Karpas-422 (cell line): ENCODE measurements at regions not wholly inside any gene's neighbourhood (a gene's known extent, or its start where the extent isn't known, plus 50 kb on each side); places are given as distances from the start of the nearest gene placed in this dataset.

ENCODE experiments used
- DNase-seq: peaks from one replicate; pipeline ENCODE4 v3.0.0-alpha.2; 2015
- H2AFZ ChIP-seq: fragments of 200-600 bp; sonication (generic); 2 replicates; pipeline ENCODE4 v1.6.1; 2014; ENCODE audit warnings: antibody characterized with exemption, low read length, mixed read lengths
- H3K27ac ChIP-seq: fragments of 200-600 bp; sonication (generic); 2 replicates; pipeline ENCODE4 v1.5.1; 2014; ENCODE audit warnings: mild to moderate bottlenecking, low read length, moderate library complexity
- H3K27me3 ChIP-seq: fragments of 200-600 bp; sonication (generic); 2 replicates; pipeline ENCODE4 v1.6.1; 2014; ENCODE audit warnings: low read length, mixed read lengths
- H3K36me3 ChIP-seq: fragments of 200-600 bp; sonication (generic); 2 replicates; pipeline ENCODE4 v1.6.1; 2014; ENCODE audit warnings: low read length, mixed read lengths; ENCODE audit not compliant: insufficient read depth
- H3K4me1 ChIP-seq: fragments of 200-600 bp; sonication (generic); 2 replicates; pipeline ENCODE4 v1.6.1; 2014; ENCODE audit warnings: mild to moderate bottlenecking, low read length, mixed read lengths
- H3K4me2 ChIP-seq: fragments of 200-600 bp; sonication (generic); 2 replicates; pipeline ENCODE4 v1.6.1; 2014; ENCODE audit warnings: low read length, low read depth, mild to moderate bottlenecking; ENCODE audit not compliant: poor library complexity, severe bottlenecking
- H3K4me3 ChIP-seq: fragments of 200-600 bp; sonication (generic); 2 replicates; pipeline ENCODE4 v1.5.1; 2014; ENCODE audit warnings: mild to moderate bottlenecking, antibody characterized with exemption, low read length, mixed read lengths
- H3K79me2 ChIP-seq: fragments of 200-600 bp; sonication (generic); 2 replicates; pipeline ENCODE4 v1.6.1; 2014; ENCODE audit warnings: mild to moderate bottlenecking, low read length, mixed read lengths
- H3K9ac ChIP-seq: fragments of 200-600 bp; sonication (generic); 2 replicates; pipeline ENCODE4 v1.6.0; 2014; ENCODE audit warnings: low read length
- H3K9me2 ChIP-seq: fragments of 200-600 bp; sonication (generic), shearing (Covaris generic); replicated peaks from 2 replicates; pipeline ENCODE4 v1.6.0; 2014; ENCODE audit warnings: mild to moderate bottlenecking, low read length, moderate library complexity; ENCODE audit not compliant: insufficient read depth
- H3K9me3 ChIP-seq: fragments of 300-700, 200-600 bp; sonication (generic); 2 replicates; pipeline ENCODE4 v1.6.1; 2014; ENCODE audit warnings: low read length, mixed read lengths
- H4K20me1 ChIP-seq: fragments of 200-600 bp; sonication (generic); 2 replicates; pipeline ENCODE4 v1.6.1; 2014; ENCODE audit warnings: mild to moderate bottlenecking, antibody characterized with exemption, low read length, low read depth; ENCODE audit not compliant: insufficient read depth

- H3K9ac ChIP-seq, result no peak overlapping the region
- H4K20me1 ChIP-seq, result no peaks in the 10 kb centered on the region
- H3K79me2 ChIP-seq, result no peaks in the 10 kb centered on the region
- no peak for DNase-seq
- H2AFZ ChIP-seq, result no peak overlapping the region
- H3K4me2 ChIP-seq, result no peak overlapping the region
- no peaks in the 10 kb centered on the region for H3K4me1 ChIP-seq
- no peaks in the 10 kb centered on the region for H3K36me3 ChIP-seq
- no peak overlapping the region for H3K4me3 ChIP-seq
- H3K27me3 ChIP-seq, result no peaks in the 10 kb centered on the region
- H3K27ac ChIP-seq, result no peak overlapping the region
- H3K9me2 ChIP-seq, result no peaks in the 10 kb centered on the region
- H3K9me3 ChIP-seq, result no peaks in the 10 kb centered on the region
Measured at GRCh38 chr7:133132906-133133305, 51.0 kb upstream of the CHCHD3 start.

GRCh38 chr7:133134810-133135209 is 52.9 kb upstream of the CHCHD3 start:
- Histone ChIP-seq H3K9me3 (no peaks in the 10 kb centered on the region), H3K4me3 (no peak overlapping the region), H3K79me2 (no peaks in the 10 kb centered on the region), H3K27me3 (no peaks in the 10 kb centered on the region), H3K9ac (no peak overlapping the region), H3K36me3 (no peaks in the 10 kb centered on the region), H3K4me1 (no peaks in the 10 kb centered on the region), H4K20me1 (no peaks in the 10 kb centered on the region), H3K27ac (no peak overlapping the region), H2AFZ (no peak overlapping the region), H3K4me2 (no peak overlapping the region), H3K9me2 (no peaks in the 10 kb centered on the region)
- DNase-seq, result no peak

- H3K4me3 ChIP-seq, result no peak overlapping the region
- no peaks in the 10 kb centered on the region for H3K9me2 ChIP-seq
- no peak overlapping the region for H3K27ac ChIP-seq
- DNase-seq, result no peak
- no peaks in the 10 kb centered on the region for H3K79me2 ChIP-seq
- H2AFZ ChIP-seq, result no peak overlapping the region
- no peak overlapping the region for H3K9ac ChIP-seq
- H3K36me3 ChIP-seq, result no peaks in the 10 kb centered on the region
- no peaks in the 10 kb centered on the region for H3K4me1 ChIP-seq
- no peaks in the 10 kb centered on the region for H4K20me1 ChIP-seq
- H3K9me3 ChIP-seq, result no peaks in the 10 kb centered on the region
- H3K4me2 ChIP-seq, result no peak overlapping the region
- no peaks in the 10 kb centered on the region for H3K27me3 ChIP-seq
Measured at GRCh38 chr7:133135451-133135850, 53.6 kb upstream of the CHCHD3 start.

GRCh38 chr7:133139350-133139749 is 57.5 kb upstream of the CHCHD3 start:
- Histone ChIP-seq H3K4me3 (no peak overlapping the region), H3K9me3 (no peaks in the 10 kb centered on the region), H3K4me1 (no peaks in the 10 kb centered on the region), H3K36me3 (no peaks in the 10 kb centered on the region), H3K4me2 (no peak overlapping the region), H3K27me3 (no peaks in the 10 kb centered on the region), H2AFZ (no peak overlapping the region), H3K9me2 (no peaks in the 10 kb centered on the region), H3K9ac (no peak overlapping the region), H3K79me2 (no peaks in the 10 kb centered on the region), H3K27ac (no peak overlapping the region), H4K20me1 (no peaks in the 10 kb centered on the region)
- peak; percentile 63 for DNase-seq

GRCh38 chr7:133139801-133140200 is 57.9 kb upstream of the CHCHD3 start:
- no peaks in the 10 kb centered on the region for H3K36me3 ChIP-seq
- H3K9ac ChIP-seq, result no peak overlapping the region
- H3K9me3 ChIP-seq, result no peaks in the 10 kb centered on the region

GRCh38 chr7:133140994-133141595 is 59.2 kb upstream of the CHCHD3 start:
- Histone ChIP-seq H3K9me3 (no peaks in the 10 kb centered on the region), H3K4me1 (no peaks in the 10 kb centered on the region), H3K4me3 (no peak overlapping the region), H2AFZ (no peak overlapping the region), H3K9me2 (no peaks in the 10 kb centered on the region), H3K9ac (no peak overlapping the region), H3K79me2 (no peaks in the 10 kb centered on the region), H3K27ac (no peak overlapping the region), H4K20me1 (no peaks in the 10 kb centered on the region), H3K4me2 (no peak overlapping the region), H3K36me3 (no peaks in the 10 kb centered on the region), H3K27me3 (no peaks in the 10 kb centered on the region)
- no peak for DNase-seq

More at GRCh38 chr7:133139801-133140200, 57.9 kb upstream of the CHCHD3 start:
- Histone ChIP-seq H2AFZ (no peak overlapping the region), H3K4me2 (no peak overlapping the region), H3K27me3 (no peaks in the 10 kb centered on the region), H3K9me2 (no peaks in the 10 kb centered on the region), H3K4me1 (no peaks in the 10 kb centered on the region), H4K20me1 (no peaks in the 10 kb centered on the region), H3K79me2 (no peaks in the 10 kb centered on the region), H3K27ac (no peak overlapping the region), H3K4me3 (no peak overlapping the region)
- DNase-seq, result no peak

- H3K4me1 ChIP-seq, result no peaks in the 10 kb centered on the region
- H3K4me2 ChIP-seq, result no peak overlapping the region
- no peaks in the 10 kb centered on the region for H3K9me3 ChIP-seq
- H4K20me1 ChIP-seq, result no peaks in the 10 kb centered on the region
- no peak for DNase-seq
- no peak overlapping the region for H3K4me3 ChIP-seq
- no peaks in the 10 kb centered on the region for H3K27me3 ChIP-seq
- no peak overlapping the region for H3K27ac ChIP-seq
- no peak overlapping the region for H2AFZ ChIP-seq
- no peaks in the 10 kb centered on the region for H3K36me3 ChIP-seq
- no peaks in the 10 kb centered on the region for H3K79me2 ChIP-seq
- H3K9me2 ChIP-seq, result no peaks in the 10 kb centered on the region
- no peak overlapping the region for H3K9ac ChIP-seq
Measured at GRCh38 chr7:133150760-133151159, 68.9 kb upstream of the CHCHD3 start.

- H3K9me2 ChIP-seq, result no peaks in the 10 kb centered on the region
- H3K4me3 ChIP-seq, result no peak overlapping the region
- H3K27ac ChIP-seq, result no peak overlapping the region
- no peak for DNase-seq
- H3K9ac ChIP-seq, result no peak overlapping the region
- no peaks in the 10 kb centered on the region for H4K20me1 ChIP-seq
- H3K4me1 ChIP-seq, result no peaks in the 10 kb centered on the region
- no peak overlapping the region for H2AFZ ChIP-seq
- H3K27me3 ChIP-seq, result 0 out of 2 replicates have a peak, but pooled peaks cover 3% of the 10 kb centered on the region
- H3K9me3 ChIP-seq, result no peaks in the 10 kb centered on the region
- no peaks in the 10 kb centered on the region for H3K79me2 ChIP-seq
- H3K36me3 ChIP-seq, result no peaks in the 10 kb centered on the region
- no peak overlapping the region for H3K4me2 ChIP-seq
Measured at GRCh38 chr7:133152875-133153274, 71.0 kb upstream of the CHCHD3 start.
